ENCODE measurements at regions not wholly inside any gene's neighbourhood (a gene's known extent, or its start where the extent isn't known, plus 50 kb on each side); places are given as distances from the start of the nearest gene placed in this dataset.
A peak's percentile ranks its signal among the peaks of the same experiment; 100 is the strongest.
"Not testable (repeated sequence)": the region's sequence is repeated elsewhere in the genome, so short reads cannot be mapped to it uniquely, and the experiment has no call there.

DNA sequence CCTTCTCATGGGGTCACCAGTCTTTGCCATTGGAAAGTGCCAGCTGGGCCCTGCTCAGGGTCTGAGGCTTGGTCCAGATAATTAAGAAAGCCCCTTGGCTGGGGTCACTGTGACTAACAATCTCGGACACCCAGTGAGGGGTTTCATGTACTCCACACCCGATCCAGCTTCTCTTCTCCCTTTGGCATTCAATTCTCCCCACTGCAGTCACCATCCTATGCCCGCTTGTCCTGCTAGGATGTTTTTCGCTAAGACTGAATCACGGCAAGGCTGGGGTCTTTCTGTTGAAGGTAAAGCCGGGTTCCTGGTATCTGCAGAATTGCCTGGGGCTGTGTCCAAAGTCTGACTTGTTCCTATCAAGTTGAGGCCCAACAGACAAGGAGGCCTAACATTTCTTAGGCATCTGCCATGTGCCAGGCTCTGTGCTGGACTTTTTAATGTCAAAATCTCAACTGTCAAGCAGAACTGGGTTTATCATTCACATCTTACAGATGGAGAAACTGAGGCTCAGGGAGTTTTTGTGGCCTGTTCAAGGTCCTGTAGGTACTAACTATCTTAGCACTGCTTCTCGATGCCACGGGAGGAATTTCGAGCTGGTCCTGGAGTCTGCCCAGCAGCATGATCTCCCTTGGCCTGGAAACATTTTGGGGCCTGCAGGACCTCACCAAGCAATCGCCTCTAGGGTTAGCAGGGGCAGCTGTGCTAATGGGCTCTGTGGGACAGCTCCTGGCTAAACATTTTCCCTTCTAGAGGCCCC lies 142.0 kb upstream of the ALDH1B1 start:
- H3K4me3 ChIP-seq, result no peak overlapping the region
- H3K9ac ChIP-seq, result no peak overlapping the region
- H3K9me3 ChIP-seq, result peaks cover 10% of the 10 kb centered on the region
- no peaks in the 10 kb centered on the region for H4K20me1 ChIP-seq
- no peaks in the 10 kb centered on the region for H3K36me3 ChIP-seq
- no peaks in the 10 kb centered on the region for H3K27me3 ChIP-seq
- H3K4me1 ChIP-seq, result peaks cover 10% of the 10 kb centered on the region; the same call in 1 of the 2 replicates
- TF ChIP-seq Cebpa-rat (IDR thresholded peaks at IDR 0.05), result no peak
- H3K4me2 ChIP-seq, result no peak overlapping the region
- no peak overlapping the region for H3K27ac ChIP-seq

GRCh38 chr9:38249587-38250210 lies 142.8 kb upstream of the ALDH1B1 start:
- Histone ChIP-seq H3K27me3 (no peaks in the 10 kb centered on the region), H3K4me3 (no peak overlapping the region), H3K4me1 (peaks cover 10% of the 10 kb centered on the region; the same call in 1 of the 2 replicates), H3K9ac (no peak overlapping the region), H3K27ac (no peak overlapping the region), H3K9me3 (peaks cover 10% of the 10 kb centered on the region), H3K36me3 (no peaks in the 10 kb centered on the region), H3K4me2 (no peak overlapping the region), H4K20me1 (no peaks in the 10 kb centered on the region)
- no peak for TF ChIP-seq Cebpa-rat (IDR thresholded peaks at IDR 0.05)

GRCh38 chr9:38249049-38249448 lies 143.5 kb upstream of the ALDH1B1 start:
- Histone ChIP-seq H3K4me1 (peaks cover 13% of the 10 kb centered on the region), H3K27me3 (no peaks in the 10 kb centered on the region), H3K27ac (no peak overlapping the region), H3K9ac (no peak overlapping the region), H3K4me2 (no peak overlapping the region), H3K9me3 (peaks cover 10% of the 10 kb centered on the region), H4K20me1 (no peaks in the 10 kb centered on the region), H3K36me3 (no peaks in the 10 kb centered on the region), H3K4me3 (no peak overlapping the region)
- TF ChIP-seq Cebpa-rat (IDR thresholded peaks at IDR 0.05), result no peak

GRCh38 chr9:38246833-38247232 lies 145.7 kb upstream of the ALDH1B1 start:
- TF ChIP-seq Cebpa-rat (IDR thresholded peaks at IDR 0.05), result no peak
- Histone ChIP-seq H3K9me3 (peaks cover 10% of the 10 kb centered on the region), H3K4me3 (no peak overlapping the region)

GRCh38 chr9:38244971-38245370 lies 147.5 kb upstream of the ALDH1B1 start:
- H3K9me3 ChIP-seq, result peaks cover 10% of the 10 kb centered on the region
- no peak overlapping the region for H3K27ac ChIP-seq
- no peak overlapping the region for H3K9ac ChIP-seq
- H3K36me3 ChIP-seq, result no peaks in the 10 kb centered on the region
- H4K20me1 ChIP-seq, result no peaks in the 10 kb centered on the region
- H3K4me1 ChIP-seq, result peaks cover 17% of the 10 kb centered on the region
- H3K27me3 ChIP-seq, result no peaks in the 10 kb centered on the region
- H3K4me2 ChIP-seq, result no peak overlapping the region
- H3K4me3 ChIP-seq, result no peak overlapping the region
- TF ChIP-seq Cebpa-rat (IDR thresholded peaks at IDR 0.05), result no peak

More at GRCh38 chr9:38246833-38247232, 145.7 kb upstream of the ALDH1B1 start:
- no peak overlapping the region for H3K4me2 ChIP-seq
- H3K27me3 ChIP-seq, result no peaks in the 10 kb centered on the region
- H3K4me1 ChIP-seq, result peaks cover 17% of the 10 kb centered on the region
- H3K9ac ChIP-seq, result no peak overlapping the region
- no peak overlapping the region for H3K27ac ChIP-seq
- H4K20me1 ChIP-seq, result no peaks in the 10 kb centered on the region
- H3K36me3 ChIP-seq, result no peaks in the 10 kb centered on the region

DNA sequence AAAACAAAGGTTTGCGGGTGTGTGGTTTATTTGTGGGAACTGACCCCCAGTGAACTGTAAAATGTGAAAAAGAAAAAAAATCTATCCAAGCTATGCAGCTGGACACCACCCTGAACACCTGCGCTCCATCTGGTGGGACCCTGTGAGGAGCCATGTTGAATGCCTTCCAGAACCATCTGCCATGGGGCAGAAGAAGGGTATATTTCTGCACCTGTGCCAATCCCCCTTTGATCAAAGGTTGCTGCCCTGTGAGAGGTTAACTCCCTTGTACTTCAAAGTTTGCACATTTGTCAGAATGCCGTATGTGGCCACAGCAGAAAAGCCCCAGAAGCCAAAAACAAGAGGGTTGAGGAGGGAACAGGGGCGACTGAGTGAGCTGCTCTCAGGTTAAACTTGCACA lies 148.5 kb upstream of the ALDH1B1 start:
- no peaks in the 10 kb centered on the region for H3K36me3 ChIP-seq
- peak overlapping the region; percentile 11; the same call in 1 of the 2 replicates for H3K4me2 ChIP-seq
- H3K4me3 ChIP-seq, result no peak overlapping the region
- peaks cover 10% of the 10 kb centered on the region for H3K9me3 ChIP-seq
- H3K27me3 ChIP-seq, result no peaks in the 10 kb centered on the region
- no peak overlapping the region for H3K27ac ChIP-seq
- peaks cover 17% of the 10 kb centered on the region for H3K4me1 ChIP-seq
- no peaks in the 10 kb centered on the region for H4K20me1 ChIP-seq
- TF ChIP-seq Cebpa-rat (IDR thresholded peaks at IDR 0.05), result no peak
- no peak overlapping the region for H3K9ac ChIP-seq

GRCh38 chr9:38242151-38242550 lies 150.4 kb upstream of the ALDH1B1 start:
- not testable (repeated sequence) for H3K27me3 ChIP-seq, H4K20me1 ChIP-seq, H3K4me3 ChIP-seq, H3K9me3 ChIP-seq, H3K4me2 ChIP-seq, H3K4me1 ChIP-seq, H3K36me3 ChIP-seq, H3K27ac ChIP-seq, H3K9ac ChIP-seq

- no peaks in the 10 kb centered on the region for H3K27me3 ChIP-seq
- H3K9ac ChIP-seq, result no peak overlapping the region
- no peak overlapping the region for H3K4me3 ChIP-seq
- H3K36me3 ChIP-seq, result no peaks in the 10 kb centered on the region
- no peak overlapping the region for H3K4me2 ChIP-seq
- TF ChIP-seq Cebpa-rat (IDR thresholded peaks at IDR 0.05), result no peak
- no peaks in the 10 kb centered on the region for H4K20me1 ChIP-seq
- H3K27ac ChIP-seq, result no peak overlapping the region
- H3K4me1 ChIP-seq, result peaks cover 9% of the 10 kb centered on the region
- no peaks in the 10 kb centered on the region for H3K9me3 ChIP-seq
These were observed 152.5 kb upstream of the ALDH1B1 start for GRCh38 chr9:38240051-38240450.

GRCh38 chr9:38235244-38235643 lies 157.3 kb upstream of the ALDH1B1 start:
- Histone ChIP-seq H4K20me1 (no peaks in the 10 kb centered on the region), H3K4me1 (peaks cover 11% of the 10 kb centered on the region), H3K27me3 (no peaks in the 10 kb centered on the region), H3K36me3 (no peaks in the 10 kb centered on the region), H3K27ac (no peak overlapping the region), H3K4me2 (no peak overlapping the region), H3K9me3 (no peaks in the 10 kb centered on the region), H3K9ac (no peak overlapping the region), H3K4me3 (no peak overlapping the region)
- TF ChIP-seq Cebpa-rat (IDR thresholded peaks at IDR 0.05), result no peak

- no peak overlapping the region for H3K9ac ChIP-seq
- no peak overlapping the region for H3K27ac ChIP-seq
- no peaks in the 10 kb centered on the region for H3K9me3 ChIP-seq
- H3K4me2 ChIP-seq, result peak overlapping the region; percentile 31; the same call in 1 of the 2 replicates
- H3K4me3 ChIP-seq, result no peak overlapping the region
- no peaks in the 10 kb centered on the region for H3K36me3 ChIP-seq
- H3K27me3 ChIP-seq, result no peaks in the 10 kb centered on the region
- TF ChIP-seq Cebpa-rat (IDR thresholded peaks at IDR 0.05), result no peak
- H3K4me1 ChIP-seq, result peaks cover 15% of the 10 kb centered on the region
- H4K20me1 ChIP-seq, result no peaks in the 10 kb centered on the region
These were observed 157.9 kb upstream of the ALDH1B1 start for GRCh38 chr9:38234479-38235170.

Data from BLaER1 (cell line).